GM23338 (cell line): ENCODE measurements at regions not wholly inside any gene's neighbourhood (a gene's known extent, or its start where the extent isn't known, plus 50 kb on each side); places are given as distances from the start of the nearest gene placed in this dataset.

Experiments
- ATAC-seq: fragments of 200-7000 bp; cut with Tn5 transposase; 3 replicates; pipeline ENCODE4 v1.9.1; 2020
- DNase-seq: peaks from one replicate; pipeline ENCODE4 v3.0.0-alpha.2; 2015; ENCODE audit warnings: low spot score
- H2AFZ ChIP-seq: fragments of 200-600 bp; sonication (generic); 2 replicates; pipeline ENCODE4 v1.8.0; 2016; ENCODE audit warnings: antibody characterized with exemption, mild to moderate bottlenecking, moderate library complexity
- H3F3A ChIP-seq: fragments of 200-600 bp; sonication (generic); replicated peaks from 2 replicates; pipeline ENCODE4 v1.8.0; 2017; ENCODE audit warnings: antibody characterized with exemption, mixed run types, low read depth
- H3K27ac ChIP-seq: fragments of 200-600 bp; sonication (generic); 2 replicates; pipeline ENCODE4 v1.6.1; 2016; ENCODE audit warnings: low read depth
- H3K27me3 ChIP-seq: fragments of 200-600 bp; sonication (generic); 2 replicates; pipeline ENCODE4 v1.8.0; 2016; ENCODE audit warnings: mild to moderate bottlenecking, mixed run types, moderate library complexity; ENCODE audit not compliant: insufficient read depth
- H3K36me3 ChIP-seq: fragments of 200-600 bp; sonication (generic); 2 replicates; pipeline ENCODE4 v1.8.0; 2016; ENCODE audit warnings: mild to moderate bottlenecking; ENCODE audit not compliant: insufficient read depth
- H3K4me1 ChIP-seq: fragments of 200-600 bp; sonication (generic); 2 replicates; pipeline ENCODE4 v1.8.0; 2016; ENCODE audit warnings: mild to moderate bottlenecking, moderate library complexity; ENCODE audit not compliant: insufficient read depth
- H3K4me2 ChIP-seq: fragments of 200-600 bp; sonication (generic); 2 replicates; pipeline ENCODE4 v1.7.1; 2017; ENCODE audit warnings: mixed run types
- H3K4me3 ChIP-seq: fragments of 200-600 bp; sonication (generic); 2 replicates; pipeline ENCODE4 v1.6.1; 2016; ENCODE audit warnings: mixed run types
- H3K79me2 ChIP-seq: fragments of 200-600 bp; sonication (generic); replicated peaks from 2 replicates; pipeline ENCODE4 v1.8.0; 2017; ENCODE audit warnings: mild to moderate bottlenecking; ENCODE audit not compliant: insufficient read depth
- H3K9me2 ChIP-seq: fragments of 200-600 bp; sonication (generic); 2 replicates; pipeline ENCODE4 v1.8.0; 2017; ENCODE audit not compliant: insufficient read depth
- H4K20me1 ChIP-seq: fragments of 200-600 bp; sonication (generic); replicated peaks from 2 replicates; pipeline ENCODE4 v1.8.0; 2017; ENCODE audit warnings: mild to moderate bottlenecking; ENCODE audit not compliant: insufficient read depth
- H3K27ac Mint-ChIP-seq: 2 replicates; pipeline ENCODE4 v1.8.0; 2020; ENCODE audit warnings: inconsistent platforms, mild to moderate bottlenecking, moderate library complexity, mixed read lengths
- H3K27me3 Mint-ChIP-seq: 3 replicates; pipeline ENCODE4 v1.8.0; 2022; ENCODE audit warnings: low read depth, mild to moderate bottlenecking, moderate library complexity, mixed read lengths, inconsistent platforms; ENCODE audit not compliant: insufficient read depth, poor library complexity
- H3K36me3 Mint-ChIP-seq: 3 replicates; pipeline ENCODE4 v1.8.0; 2021; ENCODE audit warnings: low read depth, mild to moderate bottlenecking, inconsistent platforms, moderate library complexity, mixed read lengths
- H3K4me1 Mint-ChIP-seq: 3 replicates; pipeline ENCODE4 v1.8.0; 2020; ENCODE audit warnings: mild to moderate bottlenecking, inconsistent platforms, mixed read lengths
- H3K4me3 Mint-ChIP-seq: 3 replicates; pipeline ENCODE4 v1.8.0; 2021; ENCODE audit warnings: moderate library complexity, mild to moderate bottlenecking, inconsistent platforms, mixed read lengths
- H3K9me3 Mint-ChIP-seq: 3 replicates; pipeline ENCODE4 v1.8.0; 2020; ENCODE audit warnings: moderate library complexity, mild to moderate bottlenecking, inconsistent platforms, mixed read lengths
- CREB1 ChIP-seq: fragments of 250-450 bp; sonication (Bioruptor Pico); IDR thresholded peaks from 2 replicates; pipeline ENCODE4 v1.5.0; 2020; ENCODE audit warnings: low read depth, mild to moderate bottlenecking, moderate library complexity
- EZH2 ChIP-seq: fragments of 200-600 bp; sonication (generic); IDR thresholded peaks from one replicate; pipeline ENCODE4 v1.8.0; 2017; ENCODE audit warnings: antibody characterized with exemption, mild to moderate bottlenecking, low read depth; ENCODE audit not compliant: unreplicated experiment
- EZH2phosphoT487 ChIP-seq: fragments of 200-600 bp; sonication (generic); IDR thresholded peaks from one replicate; pipeline ENCODE4 v1.8.1; 2018; ENCODE audit warnings: antibody characterized with exemption; ENCODE audit not compliant: unreplicated experiment
- NANOG ChIP-seq: IDR thresholded peaks from 2 replicates; pipeline ENCODE4 v1.6.1; 2016; ENCODE audit warnings: antibody characterized with exemption, borderline replicate concordance
- STAT1 ChIP-seq: IDR thresholded peaks from one replicate; pipeline ENCODE4 v1.6.1; 2016; ENCODE audit warnings: antibody characterized with exemption; ENCODE audit not compliant: unreplicated experiment
- ZNF114 ChIP-seq: fragments of 250-450 bp; sonication (Bioruptor Pico); IDR thresholded peaks from 2 replicates; pipeline ENCODE4 v1.5.0; 2020; ENCODE audit warnings: mild to moderate bottlenecking, moderate library complexity
- TF ChIP-seq, protein P1 (sequence below): fragments of 250-450 bp; sonication (Bioruptor Pico); IDR thresholded peaks from 2 replicates; pipeline ENCODE4 v1.5.0; 2020; ENCODE audit warnings: mild to moderate bottlenecking, moderate library complexity
- TF ChIP-seq, protein P2 (sequence below): IDR thresholded peaks from one replicate; pipeline ENCODE4 v1.6.1; 2018; ENCODE audit warnings: antibody characterized with exemption; ENCODE audit not compliant: unreplicated experiment
- TF ChIP-seq, protein P3 (sequence below), 2 experiments: fragments of 200-600 bp in 1 of 2; sonication (generic) in 1 of 2; conservative IDR thresholded peaks; 2 replicates each; pipeline versions ENCODE4 v1.5.1 to v1.6.1; 2016 to 2017; ENCODE audit warnings: antibody characterized with exemption in 2 of 2, low read depth in 2 of 2, mild to moderate bottlenecking in 2 of 2, moderate library complexity in 1 of 2
- TF ChIP-seq, protein P4 (sequence below): IDR thresholded peaks from 2 replicates; pipeline ENCODE4 v1.6.1; 2016; ENCODE audit warnings: antibody characterized with exemption

DNA sequence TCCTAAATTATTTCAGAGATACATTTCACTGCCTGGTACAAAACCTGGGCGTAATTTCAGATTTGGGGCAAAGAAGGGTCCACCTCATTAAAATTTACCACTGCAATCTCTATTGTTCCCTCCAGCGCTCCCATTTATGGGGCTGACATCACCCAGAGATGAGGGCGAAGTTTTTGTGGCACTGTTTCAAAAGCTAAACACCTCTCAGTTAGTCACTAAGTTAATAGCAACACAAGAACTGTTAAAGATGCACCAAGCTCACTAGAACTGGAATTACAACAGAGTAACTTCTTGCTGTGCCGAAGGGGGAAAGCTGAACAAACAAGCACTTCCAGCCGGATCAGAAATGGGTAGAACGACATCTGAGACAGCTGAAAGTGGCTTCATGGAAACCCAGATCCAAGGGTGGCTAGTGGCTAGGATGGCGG, 179.4 kb downstream of the GATA3 start:
- H2AFZ ChIP-seq = peak overlapping the region; percentile 35; the same call in 1 of the 2 replicates
- H3K4me1 Mint-ChIP-seq = no peaks in the 10 kb centered on the region
- no peaks in the 10 kb centered on the region for H3K9me3 Mint-ChIP-seq
- no peaks in the 10 kb centered on the region for H3K27me3 Mint-ChIP-seq
- H3K4me2 ChIP-seq = no peak overlapping the region
- no peaks in the 10 kb centered on the region for H3K36me3 Mint-ChIP-seq
- no peak overlapping the region for H3K4me3 Mint-ChIP-seq
- no peaks in the 10 kb centered on the region for H3K4me1 ChIP-seq
- no peaks in the 10 kb centered on the region for H3F3A ChIP-seq
- H3K36me3 ChIP-seq = no peaks in the 10 kb centered on the region
- DNase-seq (no peak), ATAC-seq (no peak)
- H3K27me3 ChIP-seq = no peaks in the 10 kb centered on the region
- H3K9me2 ChIP-seq = no peaks in the 10 kb centered on the region
- H3K79me2 ChIP-seq = no peaks in the 10 kb centered on the region
- H3K4me3 ChIP-seq = no peak overlapping the region
- no peak for TF ChIP-seq ZNF114
- TF ChIP-seq STAT1 = no peak
- no peak for TF ChIP-seq CREB1 (CRISPR knock-in tag)
- no peak for TF ChIP-seq EZH2phosphoT487
- TF ChIP-seq, protein P1, sequence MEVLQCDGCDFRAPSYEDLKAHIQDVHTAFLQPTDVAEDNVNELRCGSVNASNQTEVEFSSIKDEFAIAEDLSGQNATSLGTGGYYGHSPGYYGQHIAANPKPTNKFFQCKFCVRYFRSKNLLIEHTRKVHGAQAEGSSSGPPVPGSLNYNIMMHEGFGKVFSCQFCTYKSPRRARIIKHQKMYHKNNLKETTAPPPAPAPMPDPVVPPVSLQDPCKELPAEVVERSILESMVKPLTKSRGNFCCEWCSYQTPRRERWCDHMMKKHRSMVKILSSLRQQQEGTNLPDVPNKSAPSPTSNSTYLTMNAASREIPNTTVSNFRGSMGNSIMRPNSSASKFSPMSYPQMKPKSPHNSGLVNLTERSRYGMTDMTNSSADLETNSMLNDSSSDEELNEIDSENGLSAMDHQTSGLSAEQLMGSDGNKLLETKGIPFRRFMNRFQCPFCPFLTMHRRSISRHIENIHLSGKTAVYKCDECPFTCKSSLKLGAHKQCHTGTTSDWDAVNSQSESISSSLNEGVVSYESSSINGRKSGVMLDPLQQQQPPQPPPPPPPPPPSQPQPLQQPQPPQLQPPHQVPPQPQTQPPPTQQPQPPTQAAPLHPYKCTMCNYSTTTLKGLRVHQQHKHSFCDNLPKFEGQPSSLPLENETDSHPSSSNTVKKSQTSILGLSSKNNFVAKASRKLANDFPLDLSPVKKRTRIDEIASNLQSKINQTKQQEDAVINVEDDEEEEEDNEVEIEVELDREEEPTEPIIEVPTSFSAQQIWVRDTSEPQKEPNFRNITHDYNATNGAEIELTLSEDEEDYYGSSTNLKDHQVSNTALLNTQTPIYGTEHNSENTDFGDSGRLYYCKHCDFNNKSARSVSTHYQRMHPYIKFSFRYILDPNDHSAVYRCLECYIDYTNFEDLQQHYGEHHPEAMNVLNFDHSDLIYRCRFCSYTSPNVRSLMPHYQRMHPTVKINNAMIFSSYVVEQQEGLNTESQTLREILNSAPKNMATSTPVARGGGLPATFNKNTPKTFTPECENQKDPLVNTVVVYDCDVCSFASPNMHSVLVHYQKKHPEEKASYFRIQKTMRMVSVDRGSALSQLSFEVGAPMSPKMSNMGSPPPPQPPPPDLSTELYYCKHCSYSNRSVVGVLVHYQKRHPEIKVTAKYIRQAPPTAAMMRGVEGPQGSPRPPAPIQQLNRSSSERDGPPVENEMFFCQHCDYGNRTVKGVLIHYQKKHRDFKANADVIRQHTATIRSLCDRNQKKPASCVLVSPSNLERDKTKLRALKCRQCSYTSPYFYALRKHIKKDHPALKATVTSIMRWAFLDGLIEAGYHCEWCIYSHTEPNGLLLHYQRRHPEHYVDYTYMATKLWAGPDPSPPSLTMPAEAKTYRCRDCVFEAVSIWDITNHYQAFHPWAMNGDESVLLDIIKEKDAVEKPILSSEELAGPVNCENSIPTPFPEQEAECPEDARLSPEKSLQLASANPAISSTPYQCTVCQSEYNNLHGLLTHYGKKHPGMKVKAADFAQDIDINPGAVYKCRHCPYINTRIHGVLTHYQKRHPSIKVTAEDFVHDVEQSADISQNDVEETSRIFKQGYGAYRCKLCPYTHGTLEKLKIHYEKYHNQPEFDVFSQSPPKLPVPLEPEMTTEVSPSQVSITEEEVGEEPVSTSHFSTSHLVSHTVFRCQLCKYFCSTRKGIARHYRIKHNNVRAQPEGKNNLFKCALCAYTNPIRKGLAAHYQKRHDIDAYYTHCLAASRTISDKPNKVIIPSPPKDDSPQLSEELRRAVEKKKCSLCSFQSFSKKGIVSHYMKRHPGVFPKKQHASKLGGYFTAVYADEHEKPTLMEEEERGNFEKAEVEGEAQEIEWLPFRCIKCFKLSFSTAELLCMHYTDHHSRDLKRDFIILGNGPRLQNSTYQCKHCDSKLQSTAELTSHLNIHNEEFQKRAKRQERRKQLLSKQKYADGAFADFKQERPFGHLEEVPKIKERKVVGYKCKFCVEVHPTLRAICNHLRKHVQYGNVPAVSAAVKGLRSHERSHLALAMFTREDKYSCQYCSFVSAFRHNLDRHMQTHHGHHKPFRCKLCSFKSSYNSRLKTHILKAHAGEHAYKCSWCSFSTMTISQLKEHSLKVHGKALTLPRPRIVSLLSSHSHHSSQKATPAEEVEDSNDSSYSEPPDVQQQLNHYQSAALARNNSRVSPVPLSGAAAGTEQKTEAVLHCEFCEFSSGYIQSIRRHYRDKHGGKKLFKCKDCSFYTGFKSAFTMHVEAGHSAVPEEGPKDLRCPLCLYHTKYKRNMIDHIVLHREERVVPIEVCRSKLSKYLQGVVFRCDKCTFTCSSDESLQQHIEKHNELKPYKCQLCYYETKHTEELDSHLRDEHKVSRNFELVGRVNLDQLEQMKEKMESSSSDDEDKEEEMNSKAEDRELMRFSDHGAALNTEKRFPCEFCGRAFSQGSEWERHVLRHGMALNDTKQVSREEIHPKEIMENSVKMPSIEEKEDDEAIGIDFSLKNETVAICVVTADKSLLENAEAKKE = no peak
- TF ChIP-seq, protein P2, sequence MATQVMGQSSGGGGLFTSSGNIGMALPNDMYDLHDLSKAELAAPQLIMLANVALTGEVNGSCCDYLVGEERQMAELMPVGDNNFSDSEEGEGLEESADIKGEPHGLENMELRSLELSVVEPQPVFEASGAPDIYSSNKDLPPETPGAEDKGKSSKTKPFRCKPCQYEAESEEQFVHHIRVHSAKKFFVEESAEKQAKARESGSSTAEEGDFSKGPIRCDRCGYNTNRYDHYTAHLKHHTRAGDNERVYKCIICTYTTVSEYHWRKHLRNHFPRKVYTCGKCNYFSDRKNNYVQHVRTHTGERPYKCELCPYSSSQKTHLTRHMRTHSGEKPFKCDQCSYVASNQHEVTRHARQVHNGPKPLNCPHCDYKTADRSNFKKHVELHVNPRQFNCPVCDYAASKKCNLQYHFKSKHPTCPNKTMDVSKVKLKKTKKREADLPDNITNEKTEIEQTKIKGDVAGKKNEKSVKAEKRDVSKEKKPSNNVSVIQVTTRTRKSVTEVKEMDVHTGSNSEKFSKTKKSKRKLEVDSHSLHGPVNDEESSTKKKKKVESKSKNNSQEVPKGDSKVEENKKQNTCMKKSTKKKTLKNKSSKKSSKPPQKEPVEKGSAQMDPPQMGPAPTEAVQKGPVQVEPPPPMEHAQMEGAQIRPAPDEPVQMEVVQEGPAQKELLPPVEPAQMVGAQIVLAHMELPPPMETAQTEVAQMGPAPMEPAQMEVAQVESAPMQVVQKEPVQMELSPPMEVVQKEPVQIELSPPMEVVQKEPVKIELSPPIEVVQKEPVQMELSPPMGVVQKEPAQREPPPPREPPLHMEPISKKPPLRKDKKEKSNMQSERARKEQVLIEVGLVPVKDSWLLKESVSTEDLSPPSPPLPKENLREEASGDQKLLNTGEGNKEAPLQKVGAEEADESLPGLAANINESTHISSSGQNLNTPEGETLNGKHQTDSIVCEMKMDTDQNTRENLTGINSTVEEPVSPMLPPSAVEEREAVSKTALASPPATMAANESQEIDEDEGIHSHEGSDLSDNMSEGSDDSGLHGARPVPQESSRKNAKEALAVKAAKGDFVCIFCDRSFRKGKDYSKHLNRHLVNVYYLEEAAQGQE = no peak
- no peak for TF ChIP-seq EZH2
- TF ChIP-seq, protein P3, sequence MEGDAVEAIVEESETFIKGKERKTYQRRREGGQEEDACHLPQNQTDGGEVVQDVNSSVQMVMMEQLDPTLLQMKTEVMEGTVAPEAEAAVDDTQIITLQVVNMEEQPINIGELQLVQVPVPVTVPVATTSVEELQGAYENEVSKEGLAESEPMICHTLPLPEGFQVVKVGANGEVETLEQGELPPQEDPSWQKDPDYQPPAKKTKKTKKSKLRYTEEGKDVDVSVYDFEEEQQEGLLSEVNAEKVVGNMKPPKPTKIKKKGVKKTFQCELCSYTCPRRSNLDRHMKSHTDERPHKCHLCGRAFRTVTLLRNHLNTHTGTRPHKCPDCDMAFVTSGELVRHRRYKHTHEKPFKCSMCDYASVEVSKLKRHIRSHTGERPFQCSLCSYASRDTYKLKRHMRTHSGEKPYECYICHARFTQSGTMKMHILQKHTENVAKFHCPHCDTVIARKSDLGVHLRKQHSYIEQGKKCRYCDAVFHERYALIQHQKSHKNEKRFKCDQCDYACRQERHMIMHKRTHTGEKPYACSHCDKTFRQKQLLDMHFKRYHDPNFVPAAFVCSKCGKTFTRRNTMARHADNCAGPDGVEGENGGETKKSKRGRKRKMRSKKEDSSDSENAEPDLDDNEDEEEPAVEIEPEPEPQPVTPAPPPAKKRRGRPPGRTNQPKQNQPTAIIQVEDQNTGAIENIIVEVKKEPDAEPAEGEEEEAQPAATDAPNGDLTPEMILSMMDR (conservative IDR thresholded peaks at IDR 0.05; ENCODE audit: low read depth in 2 of 2) = no peak
- TF ChIP-seq NANOG = no peak
- TF ChIP-seq, protein P4, sequence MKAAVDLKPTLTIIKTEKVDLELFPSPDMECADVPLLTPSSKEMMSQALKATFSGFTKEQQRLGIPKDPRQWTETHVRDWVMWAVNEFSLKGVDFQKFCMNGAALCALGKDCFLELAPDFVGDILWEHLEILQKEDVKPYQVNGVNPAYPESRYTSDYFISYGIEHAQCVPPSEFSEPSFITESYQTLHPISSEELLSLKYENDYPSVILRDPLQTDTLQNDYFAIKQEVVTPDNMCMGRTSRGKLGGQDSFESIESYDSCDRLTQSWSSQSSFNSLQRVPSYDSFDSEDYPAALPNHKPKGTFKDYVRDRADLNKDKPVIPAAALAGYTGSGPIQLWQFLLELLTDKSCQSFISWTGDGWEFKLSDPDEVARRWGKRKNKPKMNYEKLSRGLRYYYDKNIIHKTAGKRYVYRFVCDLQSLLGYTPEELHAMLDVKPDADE = no peak
- no peaks in the 10 kb centered on the region for H4K20me1 ChIP-seq
- no peak overlapping the region for H3K27ac ChIP-seq
- H3K27ac Mint-ChIP-seq = no peak overlapping the region
